ENCODE measurements at regions not wholly inside any gene's neighbourhood (a gene's known extent, or its start where the extent isn't known, plus 50 kb on each side); places are given as distances from the start of the nearest gene placed in this dataset.

DNA sequence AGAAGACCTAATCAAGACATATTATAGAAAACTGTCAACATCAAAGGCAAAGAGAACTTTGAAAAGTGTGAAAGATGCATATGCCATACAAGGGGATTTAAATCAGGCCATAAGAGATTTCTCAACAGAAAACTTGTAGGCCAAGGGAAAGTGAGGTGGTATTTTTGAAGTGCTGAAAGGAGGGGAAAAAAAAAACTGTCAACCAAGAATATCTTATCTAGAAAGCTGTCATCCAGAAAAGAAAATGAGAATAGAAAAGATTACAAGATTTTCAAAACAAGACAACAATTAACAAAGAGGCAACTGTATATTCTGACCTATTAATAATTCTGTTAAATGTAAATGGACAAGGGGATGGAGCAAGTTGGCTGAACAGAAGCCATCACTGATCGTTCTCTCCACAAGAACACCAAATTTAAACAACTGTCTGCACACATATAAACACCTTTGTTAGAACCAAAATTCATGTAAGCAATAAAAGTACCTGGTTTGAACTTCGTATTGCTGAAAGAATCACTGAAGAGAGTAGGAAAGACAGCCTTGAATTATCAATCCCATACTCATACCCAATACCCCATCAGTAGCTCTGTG, 880.1 kb upstream of the PCDH9 start:
- no peak for DNase-seq (ENCODE audit: low read depth)
- TF ChIP-seq, protein P1, sequence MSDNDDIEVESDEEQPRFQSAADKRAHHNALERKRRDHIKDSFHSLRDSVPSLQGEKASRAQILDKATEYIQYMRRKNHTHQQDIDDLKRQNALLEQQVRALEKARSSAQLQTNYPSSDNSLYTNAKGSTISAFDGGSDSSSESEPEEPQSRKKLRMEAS (IDR thresholded peaks at IDR 0.05; ENCODE audit: low read depth, low read length) = no peak
- TF ChIP-seq, protein P2, sequence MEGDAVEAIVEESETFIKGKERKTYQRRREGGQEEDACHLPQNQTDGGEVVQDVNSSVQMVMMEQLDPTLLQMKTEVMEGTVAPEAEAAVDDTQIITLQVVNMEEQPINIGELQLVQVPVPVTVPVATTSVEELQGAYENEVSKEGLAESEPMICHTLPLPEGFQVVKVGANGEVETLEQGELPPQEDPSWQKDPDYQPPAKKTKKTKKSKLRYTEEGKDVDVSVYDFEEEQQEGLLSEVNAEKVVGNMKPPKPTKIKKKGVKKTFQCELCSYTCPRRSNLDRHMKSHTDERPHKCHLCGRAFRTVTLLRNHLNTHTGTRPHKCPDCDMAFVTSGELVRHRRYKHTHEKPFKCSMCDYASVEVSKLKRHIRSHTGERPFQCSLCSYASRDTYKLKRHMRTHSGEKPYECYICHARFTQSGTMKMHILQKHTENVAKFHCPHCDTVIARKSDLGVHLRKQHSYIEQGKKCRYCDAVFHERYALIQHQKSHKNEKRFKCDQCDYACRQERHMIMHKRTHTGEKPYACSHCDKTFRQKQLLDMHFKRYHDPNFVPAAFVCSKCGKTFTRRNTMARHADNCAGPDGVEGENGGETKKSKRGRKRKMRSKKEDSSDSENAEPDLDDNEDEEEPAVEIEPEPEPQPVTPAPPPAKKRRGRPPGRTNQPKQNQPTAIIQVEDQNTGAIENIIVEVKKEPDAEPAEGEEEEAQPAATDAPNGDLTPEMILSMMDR (IDR thresholded peaks at IDR 0.05; ENCODE audit: low read depth, low read length) = no peak
- TF ChIP-seq MYC (IDR thresholded peaks at IDR 0.05; ENCODE audit: low read depth, low read length) = no peak
- no peak for TF ChIP-seq POLR2A (IDR thresholded peaks at IDR 0.05; ENCODE audit: extremely low read depth, insufficient read length)
- no peak overlapping the region for H3K4me3 ChIP-seq (ENCODE audit: low read depth, low read length)

DNA sequence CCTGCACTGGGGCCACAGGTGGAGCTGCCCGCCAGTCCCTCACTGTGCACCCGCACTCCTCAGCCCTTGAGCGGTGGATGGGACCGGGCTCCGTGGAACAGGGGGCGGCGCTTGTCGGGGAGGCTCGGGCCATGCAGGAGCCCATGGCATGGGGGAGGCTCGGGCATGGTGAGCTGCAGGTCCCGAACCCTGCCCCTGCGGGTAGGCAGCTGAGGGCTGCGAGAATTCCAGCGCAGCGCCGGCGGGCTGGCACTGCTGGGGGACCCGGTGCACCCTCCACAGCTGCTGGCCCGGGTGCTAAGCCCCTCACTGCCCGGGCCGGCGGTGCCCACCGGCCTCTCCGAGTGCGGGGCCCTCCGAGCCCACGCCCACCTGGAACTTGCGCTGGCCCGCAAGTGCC, 877.5 kb upstream of the PCDH9 start:
- H3K4me3 ChIP-seq (ENCODE audit: low read depth, low read length) = no peak overlapping the region
- no peak for TF ChIP-seq MYC (IDR thresholded peaks at IDR 0.05; ENCODE audit: low read depth, low read length)
- TF ChIP-seq POLR2A (IDR thresholded peaks at IDR 0.05; ENCODE audit: extremely low read depth, insufficient read length) = no peak
- TF ChIP-seq, protein P1 (IDR thresholded peaks at IDR 0.05; ENCODE audit: low read depth, low read length) = no peak
- TF ChIP-seq, protein P2 (IDR thresholded peaks at IDR 0.05; ENCODE audit: low read depth, low read length) = no peak
- DNase-seq (ENCODE audit: low read depth) = no peak

DNA sequence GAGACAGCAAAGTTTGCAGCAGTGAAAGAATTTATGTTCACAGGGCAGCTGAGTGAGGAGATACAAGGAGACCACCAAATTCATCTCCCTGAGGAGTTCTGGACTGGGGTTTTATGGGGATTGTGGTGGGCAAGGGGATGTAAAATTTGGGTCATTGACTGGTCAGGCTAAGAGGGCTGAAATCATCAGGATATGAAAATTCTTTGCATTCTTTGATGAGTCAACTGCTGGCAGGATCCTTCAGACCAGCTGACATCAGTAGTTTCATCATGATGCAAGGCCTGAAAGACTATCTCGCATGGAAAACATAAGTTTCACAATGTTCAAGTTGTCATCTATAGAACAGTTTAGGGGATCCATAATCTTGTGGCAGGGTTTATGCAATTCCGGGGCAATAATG, 869.5 kb upstream of the PCDH9 start:
- no peak for DNase-seq (ENCODE audit: low read depth)
- TF ChIP-seq, protein P2 (IDR thresholded peaks at IDR 0.05; ENCODE audit: low read depth, low read length) = no peak
- TF ChIP-seq POLR2A (IDR thresholded peaks at IDR 0.05; ENCODE audit: extremely low read depth, insufficient read length) (no peak), MYC (IDR thresholded peaks at IDR 0.05; ENCODE audit: low read depth, low read length) (no peak)
- TF ChIP-seq, protein P1 (IDR thresholded peaks at IDR 0.05; ENCODE audit: low read depth, low read length) = no peak

DNA sequence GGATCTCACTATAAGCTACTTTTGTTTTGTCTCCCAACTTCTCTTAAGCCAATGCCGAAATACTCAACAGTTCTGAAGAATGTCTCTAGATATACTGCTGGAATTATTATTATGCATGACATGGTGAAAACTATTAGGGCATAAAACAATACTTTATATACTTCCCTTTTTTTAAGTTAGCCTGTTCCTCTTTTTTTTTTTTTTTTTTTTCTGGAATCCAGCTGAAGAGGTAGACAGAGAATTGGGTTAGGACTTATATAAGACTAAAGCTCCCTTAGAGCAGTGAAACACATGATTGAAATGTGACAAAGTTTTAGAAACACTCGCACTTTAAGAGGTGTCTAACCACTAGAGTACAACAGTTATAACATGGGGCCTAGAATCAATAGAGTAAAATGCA, 850.9 kb upstream of the PCDH9 start:
- TF ChIP-seq MYC (IDR thresholded peaks at IDR 0.05; ENCODE audit: low read depth, low read length) = no peak
- TF ChIP-seq, protein P2 (IDR thresholded peaks at IDR 0.05; ENCODE audit: low read depth, low read length) = no peak
- TF ChIP-seq POLR2A (IDR thresholded peaks at IDR 0.05; ENCODE audit: extremely low read depth, insufficient read length) = no peak
- TF ChIP-seq, protein P1 (IDR thresholded peaks at IDR 0.05; ENCODE audit: low read depth, low read length) = no peak
- peak; percentile 4 for DNase-seq (ENCODE audit: low read depth)
- H3K4me3 ChIP-seq (ENCODE audit: low read depth, low read length) = no peak overlapping the region

More for the DNA sequence above, 869.5 kb upstream of the PCDH9 start:
- no peak overlapping the region for H3K4me3 ChIP-seq (ENCODE audit: low read depth, low read length)

DNA sequence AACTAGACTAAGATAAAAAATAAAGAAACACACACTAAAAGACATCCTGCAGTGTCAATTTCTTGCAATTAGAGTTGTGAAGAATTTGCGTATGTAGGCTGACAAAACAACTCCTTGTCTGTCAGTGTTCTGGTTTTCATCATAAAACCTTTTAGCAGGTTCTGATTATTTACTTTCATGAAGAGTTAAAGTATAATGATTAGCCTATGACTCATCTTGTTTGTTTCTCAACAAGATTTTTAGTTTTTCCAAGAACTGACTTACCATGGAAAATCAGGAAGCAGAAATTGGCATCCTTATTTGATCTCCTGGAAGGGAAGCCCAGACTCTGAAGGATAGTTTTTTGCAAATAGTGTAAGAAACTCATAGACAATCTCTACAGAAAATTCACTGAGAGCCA, 848.7 kb upstream of the PCDH9 start:
- no peak for TF ChIP-seq MYC (IDR thresholded peaks at IDR 0.05; ENCODE audit: low read depth, low read length)
- TF ChIP-seq, protein P2 (IDR thresholded peaks at IDR 0.05; ENCODE audit: low read depth, low read length) = no peak
- TF ChIP-seq, protein P1 (IDR thresholded peaks at IDR 0.05; ENCODE audit: low read depth, low read length) = no peak
- no peak for DNase-seq (ENCODE audit: low read depth)

More for the DNA sequence above, 848.7 kb upstream of the PCDH9 start:
- H3K4me3 ChIP-seq (ENCODE audit: low read depth, low read length) = no peak overlapping the region
